ENCODE measurements at regions not wholly inside any gene's neighbourhood (a gene's known extent, or its start where the extent isn't known, plus 50 kb on each side); places are given as distances from the start of the nearest gene placed in this dataset.
"Not testable (repeated sequence)": the region's sequence is repeated elsewhere in the genome, so short reads cannot be mapped to it uniquely, and the experiment has no call there.

- H3K9me3 ChIP-seq; intact Hi-C loops (cut with DNase I); H3K4me3 ChIP-seq; H3K27ac ChIP-seq; H3K27me3 ChIP-seq; H3K36me3 ChIP-seq: not testable (repeated sequence)
- DNase-seq, result peak; percentile 22
- H3K4me1 ChIP-seq, result peaks cover 0 to 26% (median 8%) of the 10 kb centered on the region in 3 donors
- WGBS, 2 donors, result 49 to 59% methylated on average over 7 to 8 of the region's 9 CpGs
Observed at GRCh38 chr2:91766349-91767048, 3075.0 kb downstream of the RPIA start.

GRCh38 chr2:91768301-91768700 lies 3076.8 kb downstream of the RPIA start:
- H3K27me3 ChIP-seq; DNase-seq; H3K4me3 ChIP-seq; H3K9me3 ChIP-seq; H3K27ac ChIP-seq; H3K36me3 ChIP-seq; intact Hi-C loops (cut with DNase I): not testable (repeated sequence)
- WGBS, 2 donors, result 83 to 90% methylated on average over 2 to 3 of the region's 3 CpGs
- peaks cover 0 to 25% (median 8%) of the 10 kb centered on the region in 3 donors for H3K4me1 ChIP-seq

- H3K9me3 ChIP-seq; H3K27me3 ChIP-seq; DNase-seq; H3K4me3 ChIP-seq; H3K27ac ChIP-seq; H3K36me3 ChIP-seq; intact Hi-C loops (cut with DNase I): not testable (repeated sequence)
- WGBS, 2 donors, result 67% methylated on average over 1 of the region's 9 CpGs; no CpG with 5 or more reads in 1 of the 2 donors
- H3K4me1 ChIP-seq, result peaks cover 0 to 18% (median 8%) of the 10 kb centered on the region in 3 donors
Observed at GRCh38 chr2:91768997-91769396, 3077.5 kb downstream of the RPIA start.

- H3K4me3 ChIP-seq; H3K36me3 ChIP-seq; H3K9me3 ChIP-seq; H3K27ac ChIP-seq; intact Hi-C loops (cut with DNase I); DNase-seq; H3K27me3 ChIP-seq: not testable (repeated sequence)
- H3K4me1 ChIP-seq, result peaks cover 0 to 11% (median 3%) of the 10 kb centered on the region in 3 donors
- WGBS, 2 donors, result 63% methylated on average over 3 of the region's 8 CpGs; no CpG with 5 or more reads in 1 of the 2 donors
Observed at GRCh38 chr2:91770046-91770575, 3078.6 kb downstream of the RPIA start.

GRCh38 chr2:91771604-91772003 lies 3080.1 kb downstream of the RPIA start:
- DNase-seq; H3K36me3 ChIP-seq; H3K27ac ChIP-seq; H3K27me3 ChIP-seq; H3K9me3 ChIP-seq; H3K4me1 ChIP-seq; intact Hi-C loops (cut with DNase I); H3K4me3 ChIP-seq: not testable (repeated sequence)
- WGBS, 2 donors, result 90 to 100% methylated on average over 2 to 3 of the region's 4 CpGs

- intact Hi-C loops (cut with DNase I); H3K9me3 ChIP-seq; H3K4me3 ChIP-seq; H3K27me3 ChIP-seq; H3K4me1 ChIP-seq; DNase-seq; H3K36me3 ChIP-seq; H3K27ac ChIP-seq: not testable (repeated sequence)
- no CpG with 5 or more reads among the region's 13 CpGs for WGBS, 2 donors
Observed at GRCh38 chr2:91772240-91772937, 3080.9 kb downstream of the RPIA start.

- 73 to 100% methylated on average over 1 to 2 of the region's 9 CpGs for WGBS, 2 donors
- H3K27me3 ChIP-seq; H3K27ac ChIP-seq; H3K4me3 ChIP-seq; intact Hi-C loops (cut with DNase I); H3K36me3 ChIP-seq; DNase-seq; H3K9me3 ChIP-seq; H3K4me1 ChIP-seq: not testable (repeated sequence)
Observed at GRCh38 chr2:91773810-91774209, 3082.3 kb downstream of the RPIA start.

GRCh38 chr2:91775193-91775592 lies 3083.7 kb downstream of the RPIA start:
- H3K4me1 ChIP-seq; H3K4me3 ChIP-seq; H3K9me3 ChIP-seq; intact Hi-C loops (cut with DNase I); H3K27me3 ChIP-seq; H3K36me3 ChIP-seq; DNase-seq; H3K27ac ChIP-seq: not testable (repeated sequence)
- WGBS, 2 donors, result 62 to 74% methylated on average over 3 of the region's 4 CpGs

GRCh38 chr2:91780324-91780723 lies 3088.9 kb downstream of the RPIA start:
- H3K36me3 ChIP-seq, result not testable (repeated sequence)
- no CpG with 5 or more reads among the region's 14 CpGs for WGBS, 2 donors

GRCh38 chr2:91809391-91809790 lies 3061.8 kb upstream of the TEKT4 start:
- H3K27ac ChIP-seq; H3K27me3 ChIP-seq; H3K9me3 ChIP-seq; DNase-seq; intact Hi-C loops (cut with DNase I); H3K4me1 ChIP-seq; H3K36me3 ChIP-seq: not testable (repeated sequence)
- peak overlapping the region in 2 of 4 donors; percentile 39 to 56 for H3K4me3 ChIP-seq
- no CpG with 5 or more reads among the region's 60 CpGs for WGBS, 2 donors

More at GRCh38 chr2:91780324-91780723, 3088.9 kb downstream of the RPIA start:
- H3K4me3 ChIP-seq; H3K4me1 ChIP-seq; intact Hi-C loops (cut with DNase I); H3K27ac ChIP-seq; DNase-seq; H3K9me3 ChIP-seq: not testable (repeated sequence)
- H3K27me3 ChIP-seq, result peaks cover 0 to 17% (median 0%) of the 10 kb centered on the region in 4 donors

Measured in esophagus squamous epithelium (tissue), 5 donors.